ENCODE measurements at regions not wholly inside any gene's neighbourhood (a gene's known extent, or its start where the extent isn't known, plus 50 kb on each side); places are given as distances from the start of the nearest gene placed in this dataset.

DNA sequence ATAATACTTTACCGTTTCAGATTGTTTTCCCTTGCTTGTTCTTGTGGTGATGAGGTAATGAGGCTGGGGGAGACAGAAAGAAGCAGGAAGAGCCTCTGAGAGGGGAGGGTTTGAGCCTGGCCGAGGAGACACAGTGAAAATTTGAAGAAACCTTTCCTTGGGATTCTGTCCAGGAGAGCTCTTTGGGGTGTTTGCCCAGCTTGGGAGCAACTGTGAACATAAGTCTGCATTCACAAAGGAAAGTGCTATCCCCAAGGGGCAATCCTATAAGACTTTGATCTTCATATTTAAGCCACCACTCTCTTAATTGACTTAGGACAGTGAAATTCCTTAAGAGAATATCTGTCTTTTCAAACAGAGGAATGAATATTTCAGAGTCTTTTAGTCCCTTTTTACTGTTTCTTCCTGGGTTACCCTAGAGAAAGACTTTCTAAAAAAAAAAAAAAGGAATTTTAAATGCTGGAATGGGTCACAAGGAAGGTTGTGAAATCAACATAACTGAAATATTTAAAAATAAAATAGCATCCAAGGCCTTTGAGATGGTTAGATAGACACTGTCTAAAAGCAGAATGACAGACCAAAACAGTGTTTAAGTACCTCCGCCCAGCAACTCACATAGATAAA is 52.5 kb upstream of the STAM2 start:
- DNase-seq, result peak in 1 of 2 donors; percentile 25
- no peaks in the 10 kb centered on the region for H3K9me3 ChIP-seq
- no peaks in the 10 kb centered on the region for H3K36me3 ChIP-seq
- H3K4me1 ChIP-seq, result peaks cover 9 to 13% (median 12%) of the 10 kb centered on the region in 4 donors
- WGBS, 5 donors, result 55 to 74% (median 68%) methylated on average over 3 of the region's 3 CpGs
- intact Hi-C loops (cut with DNase I; ENCODE audit: low total_unique reads), result no loop called here
- no peaks in the 10 kb centered on the region for H3K27me3 ChIP-seq
- no peak overlapping the region for H3K4me3 ChIP-seq
- TF ChIP-seq POLR2A (IDR thresholded peaks at IDR 0.05) (no peak), POLR2AphosphoS5 (IDR thresholded peaks at IDR 0.05) (no peak), EP300 (IDR thresholded peaks at IDR 0.05) (no peak)
- TF ChIP-seq, protein P1, sequence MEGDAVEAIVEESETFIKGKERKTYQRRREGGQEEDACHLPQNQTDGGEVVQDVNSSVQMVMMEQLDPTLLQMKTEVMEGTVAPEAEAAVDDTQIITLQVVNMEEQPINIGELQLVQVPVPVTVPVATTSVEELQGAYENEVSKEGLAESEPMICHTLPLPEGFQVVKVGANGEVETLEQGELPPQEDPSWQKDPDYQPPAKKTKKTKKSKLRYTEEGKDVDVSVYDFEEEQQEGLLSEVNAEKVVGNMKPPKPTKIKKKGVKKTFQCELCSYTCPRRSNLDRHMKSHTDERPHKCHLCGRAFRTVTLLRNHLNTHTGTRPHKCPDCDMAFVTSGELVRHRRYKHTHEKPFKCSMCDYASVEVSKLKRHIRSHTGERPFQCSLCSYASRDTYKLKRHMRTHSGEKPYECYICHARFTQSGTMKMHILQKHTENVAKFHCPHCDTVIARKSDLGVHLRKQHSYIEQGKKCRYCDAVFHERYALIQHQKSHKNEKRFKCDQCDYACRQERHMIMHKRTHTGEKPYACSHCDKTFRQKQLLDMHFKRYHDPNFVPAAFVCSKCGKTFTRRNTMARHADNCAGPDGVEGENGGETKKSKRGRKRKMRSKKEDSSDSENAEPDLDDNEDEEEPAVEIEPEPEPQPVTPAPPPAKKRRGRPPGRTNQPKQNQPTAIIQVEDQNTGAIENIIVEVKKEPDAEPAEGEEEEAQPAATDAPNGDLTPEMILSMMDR (IDR thresholded peaks at IDR 0.05), result no peak
- peak overlapping the region in 1 of 5 donors; percentile 15 for H3K27ac ChIP-seq

DNA sequence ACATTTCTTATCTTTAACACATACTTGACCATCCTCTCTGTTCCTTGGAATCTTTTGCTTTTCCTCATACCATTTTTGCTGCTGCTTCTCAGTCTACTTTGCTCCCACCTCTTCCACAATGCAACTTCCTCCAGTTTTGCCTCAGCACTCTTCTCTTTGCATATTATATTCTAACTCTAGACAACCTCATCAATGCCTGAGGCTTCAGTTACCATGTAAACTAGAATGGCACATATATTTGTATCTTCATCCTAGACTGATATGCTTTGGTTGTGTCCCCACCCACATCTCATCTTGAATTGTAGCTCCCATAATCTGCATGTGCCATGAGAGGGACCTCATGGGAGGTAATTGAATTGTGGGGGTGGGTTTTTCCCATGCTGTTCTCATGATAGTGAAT is 55.9 kb upstream of the STAM2 start:
- H3K27ac ChIP-seq, result no peak overlapping the region
- no peaks in the 10 kb centered on the region for H3K9me3 ChIP-seq
- no peaks in the 10 kb centered on the region for H3K4me1 ChIP-seq
- intact Hi-C loops (cut with DNase I; ENCODE audit: low total_unique reads), result no loop called here
- no peak overlapping the region for H3K4me3 ChIP-seq
- TF ChIP-seq POLR2A (IDR thresholded peaks at IDR 0.05) (no peak), EP300 (IDR thresholded peaks at IDR 0.05) (no peak), POLR2AphosphoS5 (IDR thresholded peaks at IDR 0.05) (no peak)
- TF ChIP-seq, protein P1 (IDR thresholded peaks at IDR 0.05), result no peak
- H3K27me3 ChIP-seq, result no peaks in the 10 kb centered on the region
- no peak for DNase-seq
- H3K36me3 ChIP-seq, result no peaks in the 10 kb centered on the region

DNA sequence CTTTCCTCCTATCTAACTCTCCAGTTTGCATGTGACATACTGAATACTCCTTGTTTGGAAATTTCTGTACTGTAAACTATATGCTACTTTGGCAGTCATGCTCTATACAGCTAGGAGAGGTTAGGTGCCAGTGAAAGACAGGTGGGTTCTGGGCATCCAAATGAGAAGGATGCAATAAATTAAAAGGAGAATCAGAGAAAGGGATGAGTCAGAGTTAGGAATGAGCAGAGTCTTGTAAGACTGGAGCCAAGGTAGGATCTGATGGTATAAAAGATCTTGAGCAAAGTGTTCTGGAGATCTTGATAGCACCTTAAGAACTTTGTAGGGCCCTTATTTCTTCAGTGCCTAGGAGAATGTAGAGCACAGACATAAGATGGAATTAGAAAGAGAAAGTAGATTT is 58.7 kb upstream of the STAM2 start:
- Histone ChIP-seq H3K9me3 (no peaks in the 10 kb centered on the region), H3K4me1 (no peaks in the 10 kb centered on the region), H3K27ac (no peak overlapping the region), H3K36me3 (no peaks in the 10 kb centered on the region), H3K4me3 (no peak overlapping the region), H3K27me3 (no peaks in the 10 kb centered on the region)
- TF ChIP-seq, protein P1 (IDR thresholded peaks at IDR 0.05), result no peak
- no peak for TF ChIP-seq POLR2A (IDR thresholded peaks at IDR 0.05)
- no peak for TF ChIP-seq POLR2AphosphoS5 (IDR thresholded peaks at IDR 0.05)
- no peak for TF ChIP-seq EP300 (IDR thresholded peaks at IDR 0.05)
- DNase-seq, result no peak
- intact Hi-C loops (cut with DNase I; ENCODE audit: low total_unique reads), result no loop called here

DNA sequence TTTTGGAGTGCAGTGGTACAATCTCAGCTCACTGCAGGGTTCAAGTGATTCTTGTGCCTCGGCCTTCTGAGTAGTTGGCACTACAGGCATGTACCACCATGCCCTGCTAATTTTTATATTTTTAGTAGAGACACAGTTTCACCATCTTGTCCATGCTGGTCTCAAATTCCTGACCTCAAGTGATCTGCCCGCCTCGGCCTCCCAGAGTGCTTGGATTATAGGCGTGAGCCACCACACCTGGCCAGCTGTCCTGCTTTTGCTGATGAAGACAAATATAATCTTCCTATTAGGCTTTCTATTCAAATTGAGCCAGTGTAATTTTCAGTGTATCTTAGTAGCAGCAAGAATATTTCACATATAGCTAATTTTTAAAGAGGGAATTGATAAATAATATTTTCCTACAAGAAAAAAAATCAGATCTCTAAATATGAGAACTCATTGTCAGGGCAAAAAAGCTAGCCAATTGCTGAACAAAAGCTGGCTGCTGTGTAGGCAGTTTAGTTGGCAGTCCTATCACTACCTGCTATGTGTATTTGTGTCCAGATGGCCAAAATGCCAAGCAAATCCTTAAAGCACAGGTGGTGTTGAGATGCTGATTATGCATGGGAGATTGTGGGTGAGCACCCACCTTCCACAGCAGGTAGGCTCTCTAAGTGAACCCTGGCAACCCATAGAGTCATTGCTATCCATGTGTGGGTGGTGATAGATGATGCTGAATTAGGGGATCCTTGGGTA is 60.8 kb upstream of the STAM2 start:
- intact Hi-C loops (cut with DNase I; ENCODE audit: low total_unique reads), result no loop called here
- Histone ChIP-seq H3K9me3 (peaks cover 0 to 11% (median 5%) of the 10 kb centered on the region in 4 donors), H3K27ac (no peak overlapping the region), H3K36me3 (no peaks in the 10 kb centered on the region), H3K4me3 (no peak overlapping the region), H3K4me1 (no peaks in the 10 kb centered on the region), H3K27me3 (no peaks in the 10 kb centered on the region)
- TF ChIP-seq POLR2AphosphoS5 (IDR thresholded peaks at IDR 0.05), result no peak
- TF ChIP-seq, protein P1 (IDR thresholded peaks at IDR 0.05), result no peak
- TF ChIP-seq POLR2A (IDR thresholded peaks at IDR 0.05), result no peak
- TF ChIP-seq EP300 (IDR thresholded peaks at IDR 0.05), result no peak
- WGBS, 5 donors, result 88 to 94% (median 89%) methylated on average over 4 of the region's 4 CpGs
- peak in 1 of 2 donors; percentile 10 for DNase-seq

Measured in stomach (tissue), 8 donors.